Breast epithelium (tissue), 4 donors: ENCODE measurements at regions not wholly inside any gene's neighbourhood (a gene's known extent, or its start where the extent isn't known, plus 50 kb on each side); places are given as distances from the start of the nearest gene placed in this dataset.

Experiments
- DNase-seq, 2 donors: peaks; one replicate each; pipeline ENCODE4 v3.0.0-alpha.2; 2019; ENCODE audit warnings: low spot score in 2 of 2
- H3K27ac ChIP-seq, 2 donors: fragments of 200-600 bp; sonication (generic) in 1 of 2; one replicate each; pipeline ENCODE4 v1.5.1; 2016 to 2019; ENCODE audit warnings: mild to moderate bottlenecking in 1 of 2
- H3K27me3 ChIP-seq, 2 donors: fragments of 200-600 bp; sonication (generic) in 1 of 2; one replicate each; pipeline versions ENCODE4 v1.5.1 to v1.6.0; 2017 to 2019; ENCODE audit warnings: control low read depth in 1 of 2, mild to moderate bottlenecking in 1 of 2
- H3K36me3 ChIP-seq: fragments of 200-600 bp; one replicate; pipeline ENCODE4 v1.5.1; 2019
- H3K4me1 ChIP-seq, 2 donors: fragments of 200-600 bp; sonication (generic); one replicate each; pipeline ENCODE4 v1.5.1; 2016 to 2019; ENCODE audit warnings: control low read depth in 1 of 2
- H3K4me3 ChIP-seq, 3 donors: fragments of 200-600 bp; sonication (generic); 1 replicate in 2 of 3; 2 replicates in 1 of 3; pipeline ENCODE4 v1.5.1; 2016 to 2019; ENCODE audit warnings: mild to moderate bottlenecking in 3 of 3, moderate library complexity in 2 of 3
- H3K9me3 ChIP-seq, 2 donors: fragments of 200-600 bp; sonication (generic) in 1 of 2; one replicate each; pipeline ENCODE4 v1.5.1; 2016 to 2019; ENCODE audit warnings: control low read depth in 1 of 2
- POLR2A ChIP-seq: fragments of 450-650 bp; IDR thresholded peaks from one replicate; pipeline ENCODE4 v1.6.1; 2016; ENCODE audit warnings: antibody characterized with exemption, mild to moderate bottlenecking, moderate library complexity
- POLR2AphosphoS5 ChIP-seq, 3 donors: sonication (generic); formaldehyde crosslinking; IDR thresholded peaks; one replicate each; pipeline ENCODE4 v1.6.1; 2017; ENCODE audit warnings: antibody characterized with exemption in 3 of 3
- intact Hi-C: fragments of 100-400 bp; cut with DNase I; formaldehyde crosslinking; loops from one replicate; pipeline ENCODE4 v1.15.1; 2023; ENCODE audit warnings: low total_unique reads
- TF ChIP-seq, protein P1 (sequence below), 3 donors: fragments of 450-650 bp; IDR thresholded peaks; one replicate each; pipeline ENCODE4 v1.5.1; 2016 to 2017; ENCODE audit warnings: antibody characterized with exemption in 3 of 3, mild to moderate bottlenecking in 3 of 3, moderate library complexity in 3 of 3

DNA sequence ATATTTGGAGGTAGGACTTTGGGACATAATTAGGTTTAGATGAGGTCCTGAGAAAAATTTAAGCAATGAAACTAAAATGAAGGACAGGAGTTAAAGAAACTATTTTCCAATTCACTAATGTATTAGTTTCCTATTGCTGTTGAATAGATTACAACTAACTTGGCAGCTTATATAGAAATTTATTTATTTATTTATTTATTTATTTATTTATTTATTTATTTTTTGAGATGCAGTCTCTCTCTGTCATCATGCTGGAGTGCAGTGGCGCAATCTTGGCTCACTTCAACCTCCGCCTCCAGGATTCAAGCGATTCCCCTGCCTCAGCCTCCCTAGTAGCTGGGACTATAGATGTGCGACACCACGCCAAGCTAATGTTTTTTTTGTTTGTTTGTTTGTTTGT, 182.4 kb upstream of the ADCY2 start:
- Histone ChIP-seq H3K27ac (no peak overlapping the region), H3K4me1 (no peaks in the 10 kb centered on the region), H3K4me3 (no peak overlapping the region), H3K9me3 (no peaks in the 10 kb centered on the region), H3K36me3 (no peaks in the 10 kb centered on the region), H3K27me3 (no peaks in the 10 kb centered on the region)
- no peak for DNase-seq
- TF ChIP-seq, protein P1, sequence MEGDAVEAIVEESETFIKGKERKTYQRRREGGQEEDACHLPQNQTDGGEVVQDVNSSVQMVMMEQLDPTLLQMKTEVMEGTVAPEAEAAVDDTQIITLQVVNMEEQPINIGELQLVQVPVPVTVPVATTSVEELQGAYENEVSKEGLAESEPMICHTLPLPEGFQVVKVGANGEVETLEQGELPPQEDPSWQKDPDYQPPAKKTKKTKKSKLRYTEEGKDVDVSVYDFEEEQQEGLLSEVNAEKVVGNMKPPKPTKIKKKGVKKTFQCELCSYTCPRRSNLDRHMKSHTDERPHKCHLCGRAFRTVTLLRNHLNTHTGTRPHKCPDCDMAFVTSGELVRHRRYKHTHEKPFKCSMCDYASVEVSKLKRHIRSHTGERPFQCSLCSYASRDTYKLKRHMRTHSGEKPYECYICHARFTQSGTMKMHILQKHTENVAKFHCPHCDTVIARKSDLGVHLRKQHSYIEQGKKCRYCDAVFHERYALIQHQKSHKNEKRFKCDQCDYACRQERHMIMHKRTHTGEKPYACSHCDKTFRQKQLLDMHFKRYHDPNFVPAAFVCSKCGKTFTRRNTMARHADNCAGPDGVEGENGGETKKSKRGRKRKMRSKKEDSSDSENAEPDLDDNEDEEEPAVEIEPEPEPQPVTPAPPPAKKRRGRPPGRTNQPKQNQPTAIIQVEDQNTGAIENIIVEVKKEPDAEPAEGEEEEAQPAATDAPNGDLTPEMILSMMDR (IDR thresholded peaks at IDR 0.05), result no peak
- TF ChIP-seq POLR2A (no peak), POLR2AphosphoS5 (IDR thresholded peaks at IDR 0.05) (no peak)
- intact Hi-C loops, result no loop called here

DNA sequence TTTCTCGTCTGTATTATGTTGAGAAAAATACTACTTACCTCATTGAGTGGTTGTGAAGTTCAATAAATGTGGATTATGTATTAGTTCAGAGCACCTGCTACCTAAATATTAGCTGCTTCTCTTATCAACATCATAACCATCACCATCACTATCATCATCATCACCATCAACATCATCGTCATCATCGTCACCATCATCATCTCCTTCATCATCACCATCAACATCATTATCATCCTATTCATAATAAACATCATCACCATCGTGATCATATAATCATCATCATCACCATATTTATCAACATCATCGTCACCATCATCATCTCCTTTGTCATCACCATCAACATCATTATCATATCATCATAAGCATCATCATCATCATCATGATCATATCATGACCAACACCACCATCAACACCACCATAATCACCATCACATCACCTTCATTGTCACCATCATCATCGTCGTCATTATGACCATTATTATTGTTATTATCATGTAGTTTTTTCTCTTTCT, 181.0 kb upstream of the ADCY2 start:
- Histone ChIP-seq H3K36me3 (no peaks in the 10 kb centered on the region), H3K4me1 (no peaks in the 10 kb centered on the region), H3K27me3 (no peaks in the 10 kb centered on the region), H3K4me3 (no peak overlapping the region), H3K27ac (no peak overlapping the region), H3K9me3 (no peaks in the 10 kb centered on the region)
- intact Hi-C loops, result no loop called here
- DNase-seq, result no peak
- TF ChIP-seq POLR2A, result no peak
- TF ChIP-seq, protein P1 (IDR thresholded peaks at IDR 0.05), result no peak
- TF ChIP-seq POLR2AphosphoS5 (IDR thresholded peaks at IDR 0.05), result no peak

DNA sequence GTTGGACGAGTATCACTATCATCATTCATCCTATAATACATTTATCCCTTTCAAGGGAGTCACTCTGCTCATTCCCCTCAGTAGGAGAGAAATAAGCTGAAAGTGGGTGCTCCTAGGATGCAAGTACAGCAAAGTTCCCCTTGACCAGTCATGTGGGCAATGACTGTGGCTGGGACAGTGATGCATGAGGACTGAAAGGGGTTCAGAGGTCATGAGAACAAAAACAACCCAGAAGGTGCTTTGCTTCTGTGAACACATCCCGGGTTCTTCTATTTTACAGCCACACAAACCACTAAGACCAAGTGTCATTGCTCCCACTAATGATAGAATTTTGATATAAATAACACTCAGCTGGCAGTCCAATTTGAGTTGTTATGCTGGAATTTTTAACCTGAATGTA, 177.8 kb upstream of the ADCY2 start:
- Histone ChIP-seq H3K4me1 (no peaks in the 10 kb centered on the region), H3K36me3 (no peaks in the 10 kb centered on the region), H3K4me3 (no peak overlapping the region), H3K9me3 (no peaks in the 10 kb centered on the region), H3K27ac (no peak overlapping the region), H3K27me3 (no peaks in the 10 kb centered on the region)
- intact Hi-C loops, result no loop called here
- no peak for DNase-seq
- TF ChIP-seq, protein P1 (IDR thresholded peaks at IDR 0.05), result no peak
- TF ChIP-seq POLR2AphosphoS5 (IDR thresholded peaks at IDR 0.05) (no peak), POLR2A (no peak)

DNA sequence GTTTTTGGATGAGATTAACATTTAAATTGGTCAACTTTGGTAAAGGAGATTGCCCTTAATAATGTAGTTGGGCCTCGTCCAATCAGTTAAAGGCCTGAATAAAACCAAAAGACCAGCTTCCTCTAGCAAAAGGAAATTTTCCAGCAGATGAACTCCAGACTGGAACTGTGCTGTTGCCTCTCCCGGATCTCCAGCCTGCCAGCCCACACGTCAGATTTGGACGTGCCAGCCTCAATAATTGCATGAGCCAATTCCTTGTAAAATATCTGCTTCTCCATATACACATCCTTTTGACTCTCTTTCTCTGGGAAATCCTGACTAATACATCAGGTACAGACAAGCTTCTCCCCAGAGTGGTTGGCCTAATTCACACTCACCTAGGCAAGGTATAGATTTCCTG, 175.8 kb upstream of the ADCY2 start:
- TF ChIP-seq, protein P1 (IDR thresholded peaks at IDR 0.05), result no peak
- TF ChIP-seq POLR2AphosphoS5 (IDR thresholded peaks at IDR 0.05) (no peak), POLR2A (no peak)
- H3K36me3 ChIP-seq, result no peaks in the 10 kb centered on the region
- H3K9me3 ChIP-seq, result no peaks in the 10 kb centered on the region
- H3K27me3 ChIP-seq, result no peaks in the 10 kb centered on the region
- no peak overlapping the region for H3K4me3 ChIP-seq
- H3K27ac ChIP-seq, result no peak overlapping the region
- intact Hi-C loops, result no loop called here
- no peak for DNase-seq
- no peaks in the 10 kb centered on the region for H3K4me1 ChIP-seq

DNA sequence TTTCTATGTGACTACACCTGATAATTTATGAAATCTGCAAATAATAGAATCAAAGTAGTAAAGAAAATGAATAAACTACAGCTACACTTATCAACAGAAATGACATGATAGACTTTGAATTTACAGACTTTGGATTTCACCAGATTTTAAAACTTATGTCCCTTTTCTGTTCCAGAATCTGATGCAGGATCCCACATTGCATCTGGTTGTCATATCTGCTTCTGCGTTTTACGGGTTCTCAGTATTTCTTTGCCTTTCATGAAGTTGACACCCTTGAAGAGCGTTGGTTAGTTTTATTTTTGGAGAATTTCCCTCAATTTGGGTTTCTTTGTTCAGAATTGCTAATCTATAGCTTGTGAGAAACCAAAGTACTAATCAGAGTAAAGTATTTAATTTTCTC, 174.9 kb upstream of the ADCY2 start:
- H3K27me3 ChIP-seq, result no peaks in the 10 kb centered on the region
- intact Hi-C loops, result no loop called here
- no peaks in the 10 kb centered on the region for H3K9me3 ChIP-seq
- H3K4me3 ChIP-seq, result no peak overlapping the region
- H3K27ac ChIP-seq, result no peak overlapping the region
- DNase-seq, result no peak
- H3K4me1 ChIP-seq, result no peaks in the 10 kb centered on the region
- TF ChIP-seq, protein P1 (IDR thresholded peaks at IDR 0.05), result no peak
- TF ChIP-seq POLR2AphosphoS5 (IDR thresholded peaks at IDR 0.05), result no peak
- no peaks in the 10 kb centered on the region for H3K36me3 ChIP-seq
